HG03439 (cell line): ENCODE measurements at regions not wholly inside any gene's neighbourhood (a gene's known extent, or its start where the extent isn't known, plus 50 kb on each side); places are given as distances from the start of the nearest gene placed in this dataset.

Experiments used
- ATAC-seq: cut with Tn5 transposase; IDR thresholded peaks from one replicate; pipeline ENCODE4 v1.9.1; 2021; ENCODE audit warnings: mild to moderate bottlenecking, moderate library complexity; ENCODE audit not compliant: unreplicated experiment

DNA sequence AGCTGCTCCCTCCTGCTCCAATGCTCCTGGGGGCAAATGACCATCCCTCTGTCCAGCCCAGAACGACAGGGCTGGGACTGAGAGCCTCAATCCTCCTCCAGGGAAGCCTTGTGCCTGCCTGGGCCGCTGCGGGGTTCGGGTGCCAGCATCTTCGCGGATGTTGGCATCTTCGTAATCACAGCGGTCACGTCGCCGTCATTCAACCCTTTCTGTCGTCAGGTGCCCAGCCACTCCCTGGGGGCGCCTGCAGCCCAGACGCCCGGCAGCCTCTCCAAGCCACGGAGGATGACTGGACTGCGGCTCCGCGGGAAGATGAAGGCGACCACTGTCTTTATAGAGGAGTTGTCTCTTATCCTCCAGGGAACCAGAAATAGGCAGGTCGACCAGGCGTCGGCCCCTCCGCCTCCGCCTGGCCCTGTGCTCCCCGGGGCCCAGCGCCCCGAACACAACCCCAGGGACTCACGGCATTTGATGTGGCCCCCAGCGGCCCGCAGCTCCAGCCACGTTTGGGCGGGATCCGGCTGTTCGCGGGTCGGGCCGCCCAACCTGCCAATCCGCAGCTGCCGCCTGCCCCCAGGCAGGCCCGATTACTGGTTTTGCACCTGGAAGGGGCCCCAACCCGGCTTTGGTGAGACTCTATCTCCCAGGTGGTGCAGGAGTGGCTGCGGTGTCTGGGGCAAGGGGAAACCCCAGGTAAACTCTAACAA is 113.9 kb downstream of the THNSL2 start:
- ATAC-seq, result no peak

DNA sequence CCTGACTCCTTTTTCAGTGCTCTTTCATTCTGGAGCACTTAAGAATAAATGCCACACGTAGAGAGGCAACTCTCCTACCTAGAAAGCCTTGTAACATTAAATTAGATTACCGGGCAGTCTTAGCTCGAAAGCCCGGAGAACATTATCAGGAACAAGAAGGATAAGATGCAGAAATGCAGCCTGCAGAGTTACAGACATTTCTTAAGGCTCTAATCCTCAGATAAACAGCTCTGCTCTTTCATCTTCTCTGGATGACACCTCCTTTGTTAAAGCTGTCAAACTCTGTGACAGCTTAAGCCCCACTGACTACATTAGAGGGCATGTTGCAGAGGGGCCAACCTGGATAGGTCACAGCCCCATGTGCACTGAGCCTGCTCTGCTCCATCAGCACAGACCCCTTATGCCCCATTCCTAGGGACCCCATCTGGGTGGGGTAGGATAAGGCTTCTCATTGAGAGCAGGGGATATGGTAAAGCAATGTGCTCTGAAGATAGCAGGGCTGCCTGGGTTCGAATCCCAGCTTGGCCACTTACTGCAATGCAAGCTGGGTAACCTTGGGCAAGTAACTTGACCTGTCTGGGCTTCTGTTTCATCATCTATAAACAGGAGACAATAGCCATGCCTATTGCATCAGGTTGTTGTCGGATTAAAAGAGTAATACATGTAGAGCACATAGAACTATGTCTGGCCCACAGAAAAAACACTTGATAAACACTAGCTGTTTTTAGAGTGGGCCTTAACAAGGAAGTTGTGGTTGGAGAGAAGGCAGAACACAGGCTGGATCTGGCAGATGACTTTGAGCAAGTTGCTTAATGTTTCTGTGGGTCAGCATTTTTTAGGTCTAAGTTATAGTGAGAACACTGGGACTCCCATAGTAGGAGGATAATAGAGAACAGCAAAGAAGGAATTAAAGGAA is 111.4 kb downstream of the THNSL2 start:
- no peak for ATAC-seq

DNA sequence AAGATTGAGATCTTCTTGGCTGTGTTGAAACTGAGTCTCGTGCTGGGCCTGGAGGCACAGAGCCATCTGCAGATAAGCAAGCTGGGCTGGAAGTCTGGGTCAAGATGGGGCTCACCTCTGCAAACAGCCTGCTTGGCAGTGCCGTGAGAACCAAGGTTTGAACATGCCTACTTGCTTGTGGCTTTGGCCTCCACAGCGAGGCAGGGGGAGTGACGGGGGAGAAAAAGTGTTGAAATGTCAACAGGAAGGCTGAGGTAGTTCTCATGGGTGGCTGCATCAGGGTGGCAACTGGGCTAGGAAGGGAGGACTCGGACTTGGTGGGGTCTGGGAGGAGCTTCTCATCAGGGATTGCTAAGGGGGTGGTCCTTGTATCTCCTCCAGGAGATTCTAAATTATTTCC is 99.7 kb downstream of the THNSL2 start:
- no peak for ATAC-seq

DNA sequence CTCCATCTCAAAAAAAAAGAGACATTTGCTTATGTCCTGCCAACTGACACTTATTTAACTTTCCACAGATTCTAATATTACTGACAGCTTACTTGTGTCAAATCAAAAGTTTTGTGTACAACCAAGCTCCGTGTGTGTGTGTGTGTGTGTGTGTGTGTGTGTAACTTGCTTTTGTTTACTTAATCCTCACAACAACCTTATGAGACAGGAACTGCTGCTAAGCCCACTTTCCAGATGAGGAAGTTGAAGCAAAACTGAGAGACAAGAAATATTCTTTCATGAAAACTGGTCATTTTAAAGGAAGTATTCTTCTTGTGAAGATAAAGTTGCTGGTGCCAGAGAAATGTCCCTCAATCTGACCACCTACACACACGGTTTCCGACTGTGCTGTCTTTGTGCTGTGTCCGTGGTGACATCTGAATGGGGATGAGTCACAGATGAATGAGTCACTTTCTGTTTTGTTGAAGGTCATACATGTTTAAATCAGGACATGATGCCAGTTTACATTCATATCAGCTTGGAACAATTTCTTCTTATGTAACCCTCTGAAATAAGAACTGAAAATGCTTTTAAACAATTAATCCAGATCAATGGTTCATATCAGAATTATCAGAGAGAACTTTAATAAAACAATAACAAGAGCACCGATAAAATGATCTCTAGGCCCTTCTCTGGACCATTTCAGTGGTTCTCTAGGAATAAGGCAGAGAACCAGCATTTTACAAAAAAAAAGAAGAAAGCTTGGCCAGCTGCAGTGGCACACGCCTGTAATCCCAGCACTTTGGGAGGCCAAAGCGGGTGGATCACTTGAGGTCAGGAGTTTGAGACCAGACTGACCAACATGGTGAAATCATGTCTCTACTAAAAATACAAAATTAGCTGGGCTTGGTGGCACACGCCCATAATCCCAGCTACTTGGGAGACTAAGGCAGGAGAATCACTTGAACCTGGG is 95.5 kb downstream of the THNSL2 start:
- ATAC-seq, result no peak

DNA sequence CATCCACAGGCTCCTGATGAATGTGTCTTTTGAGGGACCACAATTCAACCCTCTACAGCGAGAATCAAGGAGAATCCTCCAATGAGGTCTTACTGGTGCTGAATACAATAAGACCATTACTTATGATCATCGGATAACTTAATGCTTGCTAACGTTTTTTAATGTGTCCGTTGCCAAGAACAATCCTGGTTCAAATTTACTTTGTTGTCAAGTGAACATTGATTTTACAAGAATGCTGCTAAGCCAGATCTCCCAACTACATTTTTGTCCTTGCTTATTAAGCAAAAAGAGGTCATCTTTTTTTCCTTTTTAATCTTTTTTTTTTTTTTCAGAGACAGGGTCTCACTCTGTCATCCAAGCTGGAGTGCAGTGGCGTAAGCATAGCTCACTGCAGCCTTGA is 93.7 kb downstream of the THNSL2 start:
- no peak for ATAC-seq

DNA sequence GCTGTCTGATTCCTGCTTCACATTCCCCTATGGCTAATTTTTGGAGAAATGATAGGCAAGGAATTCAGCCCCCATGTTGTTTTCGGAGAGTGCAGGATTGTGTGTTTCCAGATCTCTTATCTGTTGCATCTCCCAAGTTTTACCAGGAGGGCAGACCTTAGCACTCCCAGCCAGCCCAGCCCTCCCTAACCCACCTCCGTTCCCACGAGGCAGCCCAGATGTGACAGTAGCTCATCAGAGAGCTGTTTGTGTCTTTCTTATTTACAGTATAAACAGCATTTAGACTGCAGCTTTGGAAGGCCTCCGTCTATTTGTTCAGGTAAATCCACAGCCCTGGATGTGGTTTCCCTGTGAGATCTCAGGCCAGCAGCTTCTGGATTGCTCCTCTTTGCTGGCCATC is 91.6 kb downstream of the THNSL2 start:
- ATAC-seq, result no peak

DNA sequence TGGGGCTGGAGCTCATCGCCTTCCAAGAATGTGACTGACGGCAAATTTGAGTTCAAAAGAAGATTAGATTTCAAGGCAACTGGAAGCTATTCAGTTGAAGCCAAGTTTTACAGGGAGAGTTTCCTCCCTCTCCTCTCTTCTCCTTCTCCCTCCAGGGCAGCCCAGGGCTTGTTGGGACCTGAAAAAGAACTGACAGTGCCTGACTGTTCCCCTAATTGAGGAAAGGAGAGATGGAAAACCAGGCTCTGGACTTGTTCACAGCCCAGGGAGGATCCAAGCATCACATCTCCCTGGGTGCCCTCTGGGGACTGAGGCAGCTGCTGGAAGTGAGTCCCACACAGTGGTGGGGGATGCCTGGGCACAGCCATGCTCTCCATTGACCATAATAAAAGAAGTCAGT is 88.1 kb downstream of the THNSL2 start:
- ATAC-seq, result no peak

DNA sequence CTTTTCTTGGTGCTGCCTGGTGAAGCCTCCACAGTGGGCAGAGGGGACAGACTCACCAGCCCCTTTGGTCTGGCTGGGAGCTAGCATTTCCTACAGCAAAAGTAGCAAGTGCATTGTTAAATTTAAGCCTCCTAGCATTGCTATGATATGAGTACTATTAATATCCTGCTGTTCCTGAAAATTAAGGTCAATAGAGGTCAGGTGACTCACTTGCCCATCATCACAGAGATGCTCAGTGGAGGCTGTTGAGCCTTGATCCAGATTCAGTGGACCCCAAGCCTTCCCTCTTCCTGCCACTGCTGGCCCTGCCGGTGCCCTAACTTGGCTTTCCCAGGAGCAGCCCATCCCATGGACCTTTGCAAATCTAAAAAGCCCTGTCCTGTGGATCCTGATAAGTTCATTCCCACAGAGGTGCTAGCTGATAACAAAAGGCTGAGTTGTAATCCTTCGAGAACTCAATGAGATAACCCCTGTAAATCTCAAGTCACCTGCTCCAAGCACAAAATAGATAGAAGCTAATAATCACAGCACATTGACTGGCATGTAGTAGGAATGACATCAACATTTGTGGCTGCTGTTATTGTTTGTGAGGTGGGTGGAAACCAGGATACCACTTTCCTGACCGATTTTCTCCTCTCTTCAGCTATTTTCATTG is 84.4 kb downstream of the THNSL2 start:
- no peak for ATAC-seq

DNA sequence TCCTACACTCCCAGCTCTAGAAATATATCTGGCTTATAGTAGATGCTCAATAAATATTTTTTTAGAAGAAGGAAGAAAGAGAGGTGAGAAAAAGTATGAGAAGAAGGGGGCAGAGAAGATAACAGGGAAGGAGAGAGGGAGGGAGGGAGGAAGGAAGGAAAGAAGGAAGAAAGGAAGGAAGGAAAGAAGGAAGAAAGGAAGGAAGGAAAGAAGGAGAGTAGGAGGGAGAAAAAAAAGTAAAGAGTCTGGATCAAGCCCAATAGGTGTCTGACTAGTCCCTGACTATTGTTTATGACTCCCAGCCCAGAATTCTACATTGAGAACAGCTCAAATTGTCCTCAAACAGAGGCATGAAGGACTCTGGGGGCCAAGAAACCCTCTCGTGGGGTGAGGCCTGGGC is 83.9 kb downstream of the THNSL2 start:
- no peak for ATAC-seq

DNA sequence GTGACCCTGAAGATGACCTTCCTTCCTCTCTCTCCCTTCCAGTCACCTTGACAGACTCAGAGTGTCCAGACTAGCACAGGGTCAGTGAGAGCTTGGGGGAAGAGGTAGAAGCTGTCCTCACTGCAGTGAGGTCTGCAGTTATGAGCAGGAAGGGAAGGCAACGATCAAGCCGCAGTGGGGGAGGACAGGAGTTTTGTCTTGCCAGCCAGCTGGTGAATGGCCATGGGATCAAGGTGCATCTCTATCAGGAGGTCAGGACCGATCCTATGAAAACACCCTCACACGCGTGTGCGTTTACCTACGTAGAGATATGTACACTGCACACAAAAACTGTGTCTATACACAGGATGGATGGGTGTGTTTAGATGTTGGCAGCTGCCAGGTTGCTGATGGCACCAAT is 83.2 kb downstream of the THNSL2 start:
- no peak for ATAC-seq

DNA sequence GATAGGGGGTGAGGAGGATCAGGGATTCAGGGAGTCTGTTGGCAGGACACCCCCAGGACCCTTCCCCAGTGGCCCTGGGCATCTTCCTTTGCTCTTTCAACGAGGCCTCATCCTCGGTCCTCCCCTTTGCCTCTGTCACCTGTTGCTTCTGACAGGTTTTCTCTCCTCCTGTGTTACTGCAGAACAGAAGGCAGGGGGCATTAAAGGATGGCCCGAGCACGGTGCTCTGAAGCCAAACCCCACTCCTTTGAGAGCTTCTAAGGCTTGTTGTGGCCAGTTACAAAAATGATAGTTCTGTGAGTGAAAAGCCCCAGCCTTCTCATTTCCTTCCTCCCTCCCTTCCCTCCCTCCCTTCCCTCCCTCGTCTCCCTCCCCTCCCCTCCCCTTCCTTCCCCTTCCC is 82.5 kb downstream of the THNSL2 start:
- no peak for ATAC-seq

DNA sequence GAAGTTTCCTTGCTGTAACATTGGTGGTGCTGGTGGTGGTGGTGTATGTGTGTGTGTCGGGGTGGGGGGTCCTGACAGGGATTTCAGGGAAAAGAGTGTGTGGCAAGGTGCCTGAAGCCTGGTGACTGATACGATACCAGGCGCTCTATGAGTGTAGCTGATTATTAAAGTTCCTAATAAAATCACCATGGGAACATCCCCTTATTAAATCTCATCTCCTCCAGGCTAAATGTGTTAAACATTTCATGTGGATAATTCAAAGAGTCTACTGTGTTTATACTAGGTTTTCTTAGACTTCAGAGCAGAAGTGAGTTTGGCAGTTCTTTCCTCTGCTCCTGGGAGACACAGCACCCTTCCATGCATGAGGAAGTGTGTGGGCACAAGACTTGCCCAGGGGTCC is 82.0 kb downstream of the THNSL2 start:
- no peak for ATAC-seq

DNA sequence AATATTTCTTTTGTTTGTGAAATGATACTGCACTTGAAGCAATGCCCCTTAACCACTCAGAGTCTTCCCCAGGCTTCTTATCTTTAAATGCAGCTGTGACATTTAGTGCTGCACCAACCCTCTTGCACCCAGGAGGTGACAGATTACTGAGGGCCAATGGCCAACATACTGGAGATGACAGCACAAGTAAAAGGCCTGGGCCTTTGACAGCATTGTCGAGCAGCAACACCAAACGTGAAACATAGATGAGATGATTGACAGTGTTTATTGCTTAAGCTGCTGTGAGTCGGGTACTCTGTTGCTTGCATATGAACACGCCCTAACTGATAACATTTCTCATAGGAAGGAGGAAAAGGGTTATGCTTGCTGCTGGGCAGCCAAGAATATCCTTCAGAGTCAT is 80.3 kb downstream of the THNSL2 start:
- ATAC-seq, result no peak

DNA sequence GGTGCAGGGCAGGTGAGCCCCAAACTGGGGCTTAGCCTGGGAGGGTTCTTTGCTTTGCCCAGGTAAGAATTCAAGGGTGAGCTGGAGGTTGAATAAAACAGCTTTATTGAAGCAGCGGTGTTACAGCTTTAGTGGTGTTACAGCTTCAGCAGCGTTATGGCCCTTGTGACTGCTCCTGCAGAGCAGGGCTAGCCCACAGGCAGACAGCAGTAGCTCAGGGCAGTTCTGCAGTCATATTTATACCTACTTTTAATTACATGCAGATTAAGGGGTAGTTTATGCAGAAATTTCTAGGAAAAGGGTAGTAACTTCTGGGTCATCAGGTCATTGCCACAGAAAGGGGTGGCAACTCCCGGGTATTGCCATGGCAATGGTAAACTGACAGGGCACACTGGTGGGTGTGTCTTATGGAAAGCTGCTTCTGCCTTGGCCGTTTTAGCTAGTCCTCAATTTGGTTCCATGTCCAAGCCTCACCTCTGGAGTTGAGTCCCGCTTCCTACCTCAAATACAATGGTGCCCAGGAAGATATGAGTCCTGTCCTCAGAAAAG is 78.2 kb downstream of the THNSL2 start:
- ATAC-seq, result no peak

DNA sequence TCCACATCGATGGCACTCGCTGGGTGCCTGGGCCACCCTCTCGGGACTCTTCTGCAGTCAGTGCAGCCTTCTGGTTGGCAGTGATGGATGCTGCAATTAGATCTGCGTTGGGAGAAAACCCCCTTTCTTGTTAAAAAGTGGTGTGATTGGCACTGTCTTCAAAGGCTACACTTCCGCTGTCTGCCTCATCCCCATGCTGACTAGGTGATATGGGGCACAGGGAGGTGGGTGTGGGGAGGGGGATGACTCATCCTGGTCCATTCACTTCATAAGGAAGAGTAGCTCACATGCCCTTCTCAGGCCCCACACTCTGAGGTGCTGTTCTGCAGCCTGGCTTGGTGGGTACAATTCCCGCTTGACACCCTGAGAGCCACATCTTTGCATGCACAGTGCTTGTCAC is 77.4 kb downstream of the THNSL2 start:
- no peak for ATAC-seq

DNA sequence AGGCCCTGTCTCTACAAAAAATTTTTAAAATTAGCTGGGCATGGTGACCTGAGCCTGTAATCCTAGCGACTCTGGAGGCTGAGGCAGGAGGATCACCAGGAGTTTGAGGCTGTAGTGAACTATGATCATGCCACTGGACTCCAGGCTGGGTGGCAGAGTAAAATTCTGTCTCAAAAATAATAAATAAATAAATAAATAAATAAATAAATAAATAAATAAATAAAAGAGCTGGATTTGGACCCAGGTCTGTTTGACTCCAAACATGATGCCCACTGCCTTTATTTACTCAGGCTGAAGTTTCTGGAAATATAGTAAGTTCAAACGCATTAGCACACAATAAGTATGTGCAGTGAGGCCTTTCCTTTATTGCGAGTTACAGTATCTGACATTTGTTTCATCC is 75.0 kb downstream of the THNSL2 start:
- ATAC-seq, result no peak

DNA sequence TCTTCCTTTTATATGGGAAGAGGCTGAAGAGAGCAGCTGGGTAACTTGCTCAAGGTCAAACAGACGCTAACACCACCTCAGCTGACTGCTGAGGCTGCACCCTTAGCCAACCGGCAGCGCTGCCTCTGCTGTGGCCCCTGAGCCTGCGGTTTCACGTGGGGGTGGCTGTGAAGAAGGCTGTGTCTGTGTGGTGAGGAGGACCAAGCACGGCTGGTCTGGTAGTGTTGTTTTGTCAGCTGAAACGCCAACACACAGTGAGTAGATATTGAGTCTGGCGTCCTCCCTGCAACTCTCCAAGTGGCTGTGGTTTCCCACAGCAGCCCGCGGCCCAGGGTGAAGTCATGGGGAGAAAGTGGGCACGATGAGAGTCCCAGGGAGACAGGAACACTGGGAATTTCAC is 69.6 kb downstream of the THNSL2 start:
- ATAC-seq, result no peak

DNA sequence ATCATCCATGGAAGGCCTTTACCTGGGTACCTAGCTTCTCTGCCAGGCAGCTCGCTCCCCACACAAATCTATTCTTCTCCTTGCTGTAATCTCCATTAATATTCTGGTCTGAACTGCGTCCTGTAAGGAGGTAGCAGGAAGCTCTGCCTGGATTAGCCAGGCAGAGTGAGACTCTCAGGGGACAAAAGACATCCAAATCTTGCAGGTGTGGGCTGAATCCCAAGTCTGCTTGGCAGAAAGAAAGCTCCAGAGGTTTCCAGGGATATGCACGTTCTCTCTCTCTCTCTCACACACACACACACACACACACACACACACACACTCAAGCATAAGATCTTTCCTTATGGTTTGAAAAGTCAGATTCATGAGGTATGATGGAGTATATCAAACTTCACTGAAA is 66.5 kb downstream of the THNSL2 start:
- ATAC-seq, result no peak
